Adrenal gland (tissue), 5 donors: ENCODE measurements at regions not wholly inside any gene's neighbourhood (a gene's known extent, or its start where the extent isn't known, plus 50 kb on each side); places are given as distances from the start of the nearest gene placed in this dataset.

ENCODE experiments used
- POLR2A ChIP-seq, 2 donors: fragments of 450-650 bp; IDR thresholded peaks; one replicate each; pipeline ENCODE4 v1.6.1; 2017; ENCODE audit warnings: antibody characterized with exemption in 2 of 2, mild to moderate bottlenecking in 2 of 2, moderate library complexity in 1 of 2
- TF ChIP-seq, protein P1 (sequence below), 6 experiments: fragments of 450-650 bp in 4 of 6; fragments of 200-600 bp in 2 of 6; sonication (generic) in 1 of 6; IDR thresholded peaks; 1 replicate in 5 of 6; 2 replicates in 1 of 6; pipeline versions ENCODE4 v1.5.1 to v1.8.0; 2016 to 2021; ENCODE audit warnings: antibody characterized with exemption in 6 of 6, mild to moderate bottlenecking in 2 of 6, moderate library complexity in 1 of 6
- donor health status: DM: no; HTN: no; CAD: no.

DNA sequence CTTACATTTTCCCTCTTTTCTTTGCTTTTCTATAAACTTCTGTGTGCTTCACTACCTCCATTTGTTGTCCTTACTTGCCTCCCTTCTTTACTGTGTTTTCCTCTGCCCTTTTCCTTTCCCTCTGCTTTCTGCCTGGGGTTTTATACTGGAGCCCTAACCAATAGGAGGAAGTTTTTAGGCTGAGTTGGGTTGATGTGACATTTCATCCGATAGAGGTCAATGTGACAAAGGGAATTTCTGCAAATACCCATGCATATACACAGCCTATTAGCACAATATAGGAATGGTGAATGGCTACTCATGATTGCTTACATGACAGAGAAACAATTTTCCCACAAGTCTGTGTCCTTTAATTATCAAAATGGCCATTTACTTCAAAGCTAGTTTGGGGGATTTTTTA lies 153.0 kb upstream of the ARPP21 start:
- TF ChIP-seq, protein P1, sequence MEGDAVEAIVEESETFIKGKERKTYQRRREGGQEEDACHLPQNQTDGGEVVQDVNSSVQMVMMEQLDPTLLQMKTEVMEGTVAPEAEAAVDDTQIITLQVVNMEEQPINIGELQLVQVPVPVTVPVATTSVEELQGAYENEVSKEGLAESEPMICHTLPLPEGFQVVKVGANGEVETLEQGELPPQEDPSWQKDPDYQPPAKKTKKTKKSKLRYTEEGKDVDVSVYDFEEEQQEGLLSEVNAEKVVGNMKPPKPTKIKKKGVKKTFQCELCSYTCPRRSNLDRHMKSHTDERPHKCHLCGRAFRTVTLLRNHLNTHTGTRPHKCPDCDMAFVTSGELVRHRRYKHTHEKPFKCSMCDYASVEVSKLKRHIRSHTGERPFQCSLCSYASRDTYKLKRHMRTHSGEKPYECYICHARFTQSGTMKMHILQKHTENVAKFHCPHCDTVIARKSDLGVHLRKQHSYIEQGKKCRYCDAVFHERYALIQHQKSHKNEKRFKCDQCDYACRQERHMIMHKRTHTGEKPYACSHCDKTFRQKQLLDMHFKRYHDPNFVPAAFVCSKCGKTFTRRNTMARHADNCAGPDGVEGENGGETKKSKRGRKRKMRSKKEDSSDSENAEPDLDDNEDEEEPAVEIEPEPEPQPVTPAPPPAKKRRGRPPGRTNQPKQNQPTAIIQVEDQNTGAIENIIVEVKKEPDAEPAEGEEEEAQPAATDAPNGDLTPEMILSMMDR (IDR thresholded peaks at IDR 0.05), result no peak
- TF ChIP-seq POLR2A (IDR thresholded peaks at IDR 0.05), result no peak
